SK-N-DZ (cell line): ENCODE measurements at regions not wholly inside any gene's neighbourhood (a gene's known extent, or its start where the extent isn't known, plus 50 kb on each side); places are given as distances from the start of the nearest gene placed in this dataset.

Experiments used
- DNase-seq: peaks from one replicate; pipeline ENCODE4 v3.0.0-alpha.2; 2015; ENCODE audit warnings: low spot score

DNA sequence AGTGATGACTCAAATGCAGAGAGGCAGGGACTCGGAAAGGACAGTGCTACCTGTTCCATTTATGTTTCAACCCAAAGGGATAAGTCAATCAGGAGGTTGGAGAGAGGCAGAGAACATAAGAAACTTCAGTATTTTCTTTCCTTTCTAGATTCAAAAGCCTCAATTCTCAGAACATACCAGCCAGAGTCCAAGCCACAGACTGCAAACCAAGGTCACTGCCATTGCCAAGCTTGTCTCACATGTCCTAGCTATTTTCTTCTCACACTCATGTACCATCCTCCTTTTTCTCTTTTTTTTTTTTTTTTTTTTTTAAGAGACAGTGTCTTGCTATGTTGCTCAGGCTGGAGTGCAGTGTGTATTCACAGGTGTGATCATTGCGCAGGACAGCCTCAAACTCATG is 111.7 kb upstream of the AKIP1 start:
- DNase-seq: no peak

DNA sequence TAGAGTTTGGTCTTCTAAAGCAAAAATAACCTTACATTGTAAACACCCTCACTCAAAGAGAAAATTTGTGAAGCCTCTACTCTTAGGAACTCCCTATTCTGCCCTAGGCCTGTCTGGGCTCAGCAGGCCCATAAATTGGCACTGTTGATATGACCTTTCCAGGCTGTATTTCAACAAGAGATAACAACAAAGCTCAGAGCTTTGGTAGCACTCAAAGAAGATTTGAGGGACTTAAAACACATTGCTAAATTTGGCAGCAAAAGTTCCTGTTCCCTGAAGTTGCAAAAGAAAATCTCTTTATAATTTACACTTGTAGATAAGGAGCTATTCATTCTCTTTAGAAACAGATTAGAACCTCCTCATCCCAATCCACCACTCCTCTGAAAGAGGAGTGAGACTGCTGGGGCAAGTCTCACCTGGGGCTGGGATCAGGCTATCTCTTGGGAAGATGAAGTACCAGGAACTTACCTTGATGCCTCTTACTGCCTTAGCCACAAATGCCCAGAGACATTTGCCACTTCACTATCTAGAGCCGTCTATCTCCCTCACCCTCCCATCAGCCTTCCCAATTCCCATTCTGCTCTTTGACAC is 110.4 kb upstream of the AKIP1 start:
- no peak for DNase-seq

DNA sequence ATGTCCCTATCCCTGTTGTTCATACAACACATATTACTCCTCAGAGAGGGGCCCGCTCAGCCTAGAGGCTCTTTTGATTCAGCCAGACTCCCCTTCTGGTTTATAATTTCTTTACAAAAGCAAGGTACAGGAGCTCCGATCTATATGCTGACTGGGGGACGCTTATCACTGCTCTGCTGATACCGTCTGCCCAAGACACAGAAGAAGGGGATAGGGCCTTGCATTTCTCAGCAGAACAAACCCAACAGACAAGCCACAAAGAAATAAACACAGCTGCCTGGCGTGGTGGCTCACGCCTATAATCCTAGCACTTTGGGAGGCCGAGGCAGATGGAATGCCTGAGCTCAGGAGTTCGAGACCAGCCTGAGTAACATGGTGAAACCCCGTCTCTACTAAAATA is 109.9 kb upstream of the AKIP1 start:
- no peak for DNase-seq

DNA sequence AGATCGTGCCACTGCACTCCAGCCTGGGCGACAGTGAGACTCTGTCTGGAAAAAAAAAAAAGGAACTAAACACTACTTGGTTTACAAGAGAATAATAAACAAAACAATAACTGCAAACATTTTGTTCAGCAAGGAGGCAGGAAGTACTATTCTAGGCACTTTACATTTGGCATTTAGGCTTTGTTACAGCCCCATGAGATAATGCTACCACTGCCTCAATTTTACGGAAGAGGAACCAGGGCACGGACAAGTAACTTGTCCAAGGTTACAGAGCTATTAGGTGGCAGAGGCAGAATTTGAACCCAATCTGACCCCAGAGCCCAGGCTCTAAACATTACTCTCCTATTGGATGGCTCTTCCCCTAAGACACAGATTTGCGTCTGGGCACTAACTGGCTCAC is 108.7 kb upstream of the AKIP1 start:
- no peak for DNase-seq

DNA sequence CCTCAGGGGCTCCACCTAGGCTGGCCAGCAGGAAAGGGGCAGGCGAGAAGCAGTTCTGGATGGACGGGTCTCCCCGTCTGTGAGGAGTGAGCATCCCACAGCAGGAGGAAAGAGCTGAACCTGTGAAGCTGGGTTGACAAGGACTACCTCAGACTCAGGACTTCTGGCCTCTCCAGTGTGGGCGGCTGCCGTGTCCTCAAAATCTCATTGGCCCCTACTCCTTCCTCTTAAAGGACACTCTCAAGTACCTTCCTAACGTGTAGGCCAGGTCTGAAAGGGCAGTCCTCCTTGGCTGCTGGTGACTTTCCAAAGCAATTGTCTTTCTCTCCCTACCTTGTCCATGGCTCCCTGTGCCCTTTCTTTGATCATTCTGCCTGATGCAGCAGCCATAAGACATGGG is 107.0 kb upstream of the AKIP1 start:
- no peak for DNase-seq

DNA sequence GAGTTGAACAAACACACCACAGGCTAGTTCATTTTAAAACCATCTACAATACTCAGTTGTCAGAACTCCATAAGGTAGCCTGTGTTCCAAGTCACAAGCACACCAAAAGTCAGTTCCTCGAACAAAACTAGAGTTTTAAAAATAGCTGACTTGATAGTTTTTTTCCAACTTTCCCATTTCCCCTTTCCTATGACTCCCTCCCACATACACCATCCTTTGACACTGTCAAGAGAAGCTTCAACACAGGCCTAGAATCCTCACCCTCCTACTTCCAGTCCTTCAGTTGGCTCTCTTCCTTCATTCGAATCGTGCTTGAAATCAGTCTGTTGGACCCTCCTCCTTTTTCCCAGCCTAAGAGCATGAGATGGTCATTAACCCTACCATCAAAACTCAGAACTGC is 105.7 kb upstream of the AKIP1 start:
- DNase-seq: no peak

DNA sequence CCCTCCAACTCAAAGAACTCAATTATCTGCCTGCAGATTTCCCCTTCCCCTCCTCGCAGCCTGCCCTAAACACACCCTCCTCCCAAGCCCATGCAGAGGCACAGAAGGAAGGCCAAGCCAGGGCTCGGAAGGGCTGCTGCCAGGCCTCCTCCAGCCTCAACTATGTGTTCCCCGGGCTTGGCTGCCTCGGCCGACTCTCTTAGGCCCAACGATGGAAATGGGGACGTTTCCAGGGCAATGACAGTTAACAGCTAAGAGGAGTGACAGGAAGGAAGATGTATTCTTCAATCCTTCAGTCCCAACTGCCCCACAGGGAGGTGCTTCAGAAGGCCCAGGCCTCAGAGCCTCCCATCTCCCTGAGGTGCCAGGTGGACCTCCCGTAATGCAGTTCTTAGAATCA is 104.0 kb upstream of the AKIP1 start:
- no peak for DNase-seq

DNA sequence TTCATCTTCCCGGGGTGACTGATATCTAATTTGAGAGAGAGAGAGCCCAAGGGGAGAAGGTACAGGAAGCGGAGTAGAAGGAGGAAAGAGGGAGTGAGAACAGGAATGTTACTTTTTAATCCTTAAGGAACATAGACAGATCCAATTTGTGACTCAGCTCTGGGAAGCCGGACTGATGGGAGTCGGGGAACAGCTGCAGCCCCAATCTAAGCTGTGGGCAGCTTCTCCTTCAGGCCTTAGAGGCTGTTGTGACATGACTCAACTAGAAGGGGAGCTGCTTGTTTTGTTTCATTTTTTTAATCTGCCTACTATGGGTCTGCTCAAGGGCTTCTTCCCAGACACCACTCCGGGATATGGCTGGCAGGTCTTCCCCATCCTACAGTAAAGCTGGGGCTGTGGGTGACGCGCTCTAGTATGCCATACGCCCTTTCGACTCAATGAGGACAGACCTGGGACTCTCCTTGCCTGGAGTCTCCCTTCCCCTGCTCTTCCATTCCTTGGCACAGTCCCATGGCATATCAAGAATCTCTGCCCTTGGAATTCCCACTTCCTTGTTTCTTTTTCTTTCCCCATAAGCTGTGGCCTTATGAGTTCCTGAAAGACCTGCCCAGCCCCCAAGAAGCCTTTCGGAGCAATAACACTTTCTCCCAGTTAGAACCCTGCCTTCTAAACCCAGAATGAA is 103.3 kb upstream of the AKIP1 start:
- DNase-seq: no peak

DNA sequence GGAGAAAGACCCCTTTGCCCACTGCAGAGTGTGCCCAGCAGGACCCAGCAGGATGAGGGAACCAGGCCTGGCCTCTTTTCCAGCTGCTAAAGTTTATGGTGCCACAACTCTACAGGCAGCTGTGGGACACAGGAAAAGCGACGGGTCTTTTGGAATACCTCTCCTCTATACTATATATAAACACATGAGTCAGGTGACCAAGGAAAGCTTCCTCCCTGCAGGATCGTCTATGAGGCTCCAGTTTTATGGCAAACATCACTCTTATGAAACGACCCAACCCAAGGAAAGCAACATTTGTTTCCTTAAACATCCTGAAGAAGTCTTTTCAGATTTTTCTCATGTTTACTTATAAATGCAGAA is 102.8 kb upstream of the AKIP1 start:
- DNase-seq: no peak

DNA sequence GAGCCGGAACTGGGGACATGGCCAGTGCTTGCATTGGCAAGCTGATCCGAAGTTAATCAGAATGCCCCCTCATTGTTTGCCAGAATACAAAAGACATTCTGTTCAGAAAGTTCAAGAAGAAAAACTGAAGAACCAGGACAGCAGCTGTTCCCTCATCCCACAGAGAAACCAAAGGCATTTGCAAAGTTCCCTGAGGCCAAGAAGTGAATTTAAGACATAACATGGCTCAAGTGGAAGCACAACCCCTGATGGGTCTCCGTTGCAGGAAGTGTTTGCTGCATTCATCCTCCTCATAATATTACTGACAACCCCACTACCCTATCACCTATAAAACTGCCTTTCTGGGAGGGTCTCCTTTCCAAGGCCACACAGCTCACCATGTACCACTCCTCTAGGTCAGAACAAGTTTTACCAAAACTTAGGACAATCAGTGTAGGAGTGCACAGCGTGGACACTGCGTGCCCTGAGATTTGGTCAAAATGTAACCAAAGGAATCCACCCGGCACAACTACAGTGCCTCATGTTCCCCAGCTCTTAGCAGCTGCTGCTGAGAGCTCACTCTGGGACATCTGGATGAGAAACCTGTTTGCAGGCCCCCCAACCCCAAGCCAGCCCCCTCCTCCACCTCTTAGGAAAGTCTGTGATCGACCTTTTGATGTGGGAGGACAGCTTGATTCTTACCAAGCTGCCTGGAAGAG is 101.6 kb upstream of the AKIP1 start:
- DNase-seq: no peak

DNA sequence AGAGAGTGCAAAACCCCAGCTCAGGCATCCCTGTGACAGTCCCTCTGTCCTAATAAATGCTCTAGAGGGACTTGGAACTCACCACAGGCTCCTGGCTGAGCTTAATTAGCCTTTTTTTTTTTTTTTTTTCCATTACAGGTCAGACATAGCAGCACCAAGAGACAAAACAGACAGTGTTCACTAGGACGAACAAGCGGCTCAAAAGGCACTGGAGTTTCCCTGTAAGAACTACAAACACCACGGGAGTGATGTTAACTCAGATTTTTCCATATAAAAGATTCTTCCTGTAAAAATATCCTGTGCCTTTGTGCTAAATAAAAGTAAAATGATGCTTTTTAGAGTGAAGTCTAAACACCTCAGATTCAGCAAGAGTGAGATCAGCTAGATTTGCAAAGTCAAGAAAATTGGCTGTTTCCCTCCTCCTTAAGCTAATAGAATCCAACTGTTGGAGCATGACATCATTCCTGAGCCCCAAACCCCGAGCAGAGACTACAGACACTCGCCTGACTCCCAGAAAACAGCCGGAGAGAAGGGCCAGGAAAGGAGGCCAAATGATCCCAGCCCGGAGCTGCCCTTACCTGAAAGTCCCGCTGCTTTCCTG is 101.0 kb upstream of the AKIP1 start:
- DNase-seq: peak; percentile 50

DNA sequence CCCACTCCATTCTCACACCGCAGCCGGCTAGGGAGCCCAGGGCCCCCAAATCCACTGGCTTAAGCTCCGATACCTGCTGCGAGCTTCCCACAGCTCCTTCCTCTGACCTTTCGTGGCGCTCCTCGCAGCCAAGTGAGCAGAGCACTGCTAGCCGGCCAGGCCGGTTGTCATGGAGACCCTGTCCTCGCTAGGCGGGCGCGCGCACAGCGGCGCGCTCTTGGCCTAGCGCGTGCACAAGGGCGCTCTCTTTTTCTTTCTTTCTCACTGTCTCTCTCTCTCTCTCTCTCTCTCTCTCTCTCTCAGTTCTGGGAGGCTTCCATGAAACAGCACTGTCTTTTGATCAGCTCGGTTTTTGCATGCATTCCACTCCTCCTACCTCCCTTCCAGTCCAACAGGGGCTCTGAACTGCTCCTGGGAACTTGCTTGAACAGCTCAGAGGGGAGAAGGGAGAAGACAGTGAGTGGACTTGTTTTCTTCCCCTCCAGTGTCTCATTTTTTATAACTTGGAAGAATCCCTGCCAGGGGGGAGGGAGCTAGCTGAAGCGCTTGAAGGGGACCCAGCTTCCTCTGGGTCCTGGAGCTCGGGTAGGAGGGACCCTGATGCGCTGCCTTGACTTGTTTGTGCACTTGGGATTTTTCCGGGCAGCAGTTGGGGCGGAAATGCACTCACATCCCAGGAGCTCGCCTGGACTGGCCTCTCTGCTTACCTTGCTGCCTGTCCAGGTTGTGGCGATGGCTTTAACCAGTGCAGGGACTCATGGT is 100.3 kb upstream of the AKIP1 start:
- DNase-seq: peak; percentile 74

DNA sequence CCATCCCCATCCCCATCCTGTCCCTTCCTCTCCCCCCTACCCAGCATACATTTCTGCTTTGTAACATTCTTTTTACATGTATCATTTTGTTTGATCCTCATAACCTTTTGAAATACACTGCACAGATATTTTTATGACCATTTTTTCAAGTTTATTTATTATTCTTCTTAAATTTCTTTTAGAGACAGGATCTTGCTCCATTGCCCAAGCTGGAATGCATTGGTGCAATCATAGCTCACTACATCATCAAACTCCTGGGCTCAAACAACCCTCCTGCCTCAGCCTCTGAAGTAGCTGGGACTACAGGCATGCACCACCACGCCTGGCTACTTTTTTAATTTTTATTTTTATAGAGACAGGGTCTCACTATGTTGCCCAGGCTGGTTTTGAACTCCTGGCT is 99.4 kb upstream of the AKIP1 start:
- DNase-seq: no peak

DNA sequence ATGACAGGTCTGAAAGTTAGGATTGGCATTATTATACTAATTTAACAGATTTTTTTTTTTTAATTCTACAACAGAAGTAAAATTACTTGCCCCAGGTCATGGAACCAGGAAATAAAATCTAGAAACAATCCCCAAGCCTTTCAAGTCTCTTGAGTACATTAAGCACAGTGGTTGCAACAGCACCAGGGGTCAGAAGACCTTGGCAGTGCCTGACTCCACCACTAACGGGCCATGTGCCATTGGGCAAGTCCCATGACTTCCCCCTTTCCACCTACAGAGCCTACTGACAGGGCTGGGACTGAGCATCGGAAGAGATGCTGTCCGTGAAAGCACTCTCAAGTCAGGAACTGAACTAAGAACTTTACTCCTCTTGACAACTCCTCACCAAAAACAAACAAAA is 98.6 kb upstream of the AKIP1 start:
- no peak for DNase-seq

DNA sequence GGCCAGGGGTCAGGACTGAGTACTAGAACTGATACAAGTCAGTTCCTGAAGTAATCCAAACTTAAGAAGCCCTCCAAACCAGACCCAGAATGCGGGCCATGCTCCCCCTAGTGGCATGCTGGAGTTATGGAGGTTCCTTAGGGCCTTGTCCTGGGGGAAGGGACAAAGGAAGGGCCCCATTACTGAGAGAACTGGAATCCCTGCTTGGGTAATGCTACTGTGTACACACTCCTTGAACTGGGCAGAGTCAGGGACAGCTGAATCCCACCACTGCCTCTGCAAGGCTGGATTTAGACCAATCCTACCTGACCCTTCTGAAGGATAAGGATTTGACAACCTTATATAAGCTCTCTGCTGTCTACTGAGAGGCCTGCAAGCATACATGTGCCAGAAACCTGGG is 97.3 kb upstream of the AKIP1 start:
- peak; percentile 76 for DNase-seq

DNA sequence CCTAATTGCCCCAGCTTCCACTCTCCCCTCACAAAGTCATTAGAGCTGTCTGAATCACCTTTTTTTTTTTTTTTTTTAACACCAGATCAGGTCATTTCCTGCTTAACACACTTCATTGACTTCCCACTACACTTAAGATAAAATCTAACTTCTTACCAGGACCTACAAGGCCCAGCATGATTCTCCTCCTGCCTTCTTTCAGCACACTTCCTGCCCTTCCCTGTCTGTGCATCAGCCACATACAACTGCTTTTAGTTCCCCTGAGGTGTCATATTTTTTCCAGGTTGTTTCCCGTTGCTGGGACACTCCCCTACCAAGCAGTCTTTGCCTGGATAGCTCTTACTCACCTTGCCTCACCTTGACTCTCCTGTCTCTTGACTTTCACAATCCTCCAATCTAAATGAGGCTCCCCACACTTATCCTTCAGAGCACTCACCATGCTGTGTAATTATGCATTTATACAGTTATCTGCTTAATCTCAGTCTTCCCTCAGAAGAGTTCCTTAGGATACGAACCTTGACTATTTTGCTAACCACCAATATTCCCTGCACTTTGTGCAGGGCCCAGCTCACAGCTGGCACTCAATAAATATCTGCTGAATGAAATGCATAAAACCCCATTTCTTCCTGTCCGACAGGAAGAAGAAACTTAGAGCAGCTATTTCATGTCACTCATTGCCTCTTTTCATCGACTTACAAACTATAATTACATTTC is 96.6 kb upstream of the AKIP1 start:
- peak; percentile 14 for DNase-seq

DNA sequence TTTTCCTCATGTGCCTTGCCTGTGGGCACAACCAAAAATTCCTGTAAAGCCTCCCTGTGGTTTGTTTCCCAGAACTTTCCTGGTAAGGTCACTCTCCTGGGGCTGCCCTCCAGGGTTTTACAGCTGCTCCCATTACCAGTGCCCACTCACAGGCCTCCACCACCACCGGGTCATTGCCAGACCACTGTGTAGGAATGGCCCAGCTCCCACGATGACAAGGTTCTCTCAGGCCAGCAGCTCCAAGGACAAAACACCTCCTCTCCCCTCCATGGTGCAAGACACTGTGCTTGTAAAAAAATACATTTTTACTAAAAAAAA is 96.1 kb upstream of the AKIP1 start:
- no peak for DNase-seq

DNA sequence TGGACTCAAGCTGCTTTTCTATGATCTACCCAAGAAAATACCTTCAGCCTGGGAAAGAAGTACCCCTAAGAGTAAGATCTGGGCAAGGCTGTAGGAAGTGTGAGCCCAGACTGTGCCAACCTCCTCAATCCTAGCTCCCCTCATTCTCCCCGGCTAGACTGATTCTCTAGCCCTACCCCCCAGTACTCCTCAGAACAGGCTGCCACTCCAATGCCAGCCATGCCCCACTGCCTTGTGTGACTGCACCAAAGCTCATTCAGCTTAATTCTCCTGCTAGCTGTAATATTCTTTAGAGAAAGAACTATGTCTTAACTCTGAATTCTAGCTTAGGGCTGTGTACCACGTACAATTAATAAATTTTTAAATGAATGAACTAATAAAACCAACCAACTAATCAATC is 92.6 kb upstream of the AKIP1 start:
- no peak for DNase-seq

DNA sequence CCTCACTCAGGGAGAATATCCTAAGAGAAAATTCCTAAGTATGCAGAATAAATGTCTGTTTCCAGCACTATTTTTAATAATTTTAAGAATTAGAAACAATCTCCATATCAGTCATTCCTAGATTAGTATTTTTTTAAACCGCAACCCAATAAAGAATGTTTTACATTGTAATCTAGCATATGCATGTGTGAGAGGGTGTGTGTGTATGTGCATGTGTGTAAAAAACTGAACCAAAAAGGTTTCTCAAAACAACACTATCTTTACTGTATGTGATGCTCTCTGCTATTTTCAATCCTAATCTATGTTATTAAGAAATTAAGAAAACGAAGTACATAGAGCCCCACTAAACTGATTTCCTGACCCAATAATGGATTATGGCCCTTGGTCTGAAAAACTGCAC is 90.6 kb upstream of the AKIP1 start:
- DNase-seq: no peak

DNA sequence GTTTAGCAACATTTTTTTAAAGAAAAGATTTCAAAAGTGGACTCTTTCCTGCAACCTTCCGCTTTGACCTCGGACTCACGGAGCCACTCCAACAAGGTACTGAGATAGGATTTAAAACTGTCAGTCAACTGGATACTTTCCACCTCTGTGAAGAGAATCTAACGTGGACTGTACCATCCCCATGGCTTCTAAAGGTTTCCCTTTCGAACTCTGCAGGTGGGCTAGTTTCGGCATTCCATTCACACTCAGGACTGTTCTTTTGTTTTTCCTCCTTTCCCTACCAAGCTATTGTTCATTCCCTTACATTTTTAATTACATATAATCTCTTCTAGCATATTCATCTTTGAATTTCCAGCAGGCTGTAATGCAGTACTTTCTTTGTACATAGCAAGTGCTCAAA is 88.5 kb upstream of the AKIP1 start:
- DNase-seq: no peak

DNA sequence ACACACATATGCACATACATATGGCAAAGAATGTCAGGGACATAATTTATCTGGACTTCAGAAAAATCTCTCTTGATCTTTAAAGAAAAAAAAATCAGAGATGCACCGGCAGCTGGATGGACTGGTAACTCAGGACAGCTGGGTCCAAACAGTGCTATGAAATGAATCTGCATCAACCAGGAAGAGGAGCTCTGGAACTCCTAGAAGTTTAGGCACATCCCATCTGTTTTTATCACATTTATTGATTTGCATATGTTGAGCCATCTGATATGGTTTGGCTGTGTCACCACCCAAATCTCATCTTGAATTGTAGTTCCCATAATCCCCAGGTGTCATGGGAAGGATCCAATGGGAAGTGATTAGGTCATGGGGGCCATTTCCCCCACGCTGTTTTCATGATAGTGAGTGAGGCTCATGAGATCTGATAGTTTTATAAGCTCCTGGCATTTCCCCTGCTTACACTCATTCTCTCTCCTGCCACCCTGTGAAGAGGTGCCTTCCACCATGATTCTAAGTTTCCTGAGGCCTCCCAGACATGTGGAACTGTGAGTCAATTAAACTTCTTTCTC is 87.7 kb upstream of the AKIP1 start:
- no peak for DNase-seq
